PFSK-1 (cell line): ENCODE measurements at regions not wholly inside any gene's neighbourhood (a gene's known extent, or its start where the extent isn't known, plus 50 kb on each side); places are given as distances from the start of the nearest gene placed in this dataset.

Experiments
- FOXP2 ChIP-seq: optimal IDR thresholded peaks from 2 replicates; pipeline ENCODE3; 2011; ENCODE audit warnings: borderline replicate concordance, control low read depth, inconsistent platforms; ENCODE audit not compliant: insufficient read depth; ENCODE audit errors: extremely low read length, extremely low read depth
- POLR2AphosphoS5 ChIP-seq: IDR thresholded peaks from 2 replicates; pipeline ENCODE4 v1.6.1; 2012; ENCODE audit warnings: low read depth, mild to moderate bottlenecking, control low read depth, low read length, moderate library complexity
- SIN3A ChIP-seq: IDR thresholded peaks from 2 replicates; pipeline ENCODE4 v1.6.1; 2012; ENCODE audit warnings: mild to moderate bottlenecking, low read length, moderate library complexity, borderline replicate concordance; ENCODE audit not compliant: insufficient read depth
- TAF1 ChIP-seq: IDR thresholded peaks from 2 replicates; pipeline ENCODE4 v1.6.1; 2012; ENCODE audit warnings: low read length, control low read depth, borderline replicate concordance; ENCODE audit not compliant: insufficient read depth
- TF ChIP-seq, protein P1 (sequence below), 2 experiments: IDR thresholded peaks; 2 replicates each; pipeline versions ENCODE4 v1.6.1 to v1.8.0; 2011 to 2012; ENCODE audit warnings: low read depth in 2 of 2, low read length in 2 of 2, control low read depth in 1 of 2, inconsistent platforms in 1 of 2, mild to moderate bottlenecking in 1 of 2, moderate library complexity in 1 of 2; ENCODE audit not compliant: insufficient read depth in 1 of 2

DNA sequence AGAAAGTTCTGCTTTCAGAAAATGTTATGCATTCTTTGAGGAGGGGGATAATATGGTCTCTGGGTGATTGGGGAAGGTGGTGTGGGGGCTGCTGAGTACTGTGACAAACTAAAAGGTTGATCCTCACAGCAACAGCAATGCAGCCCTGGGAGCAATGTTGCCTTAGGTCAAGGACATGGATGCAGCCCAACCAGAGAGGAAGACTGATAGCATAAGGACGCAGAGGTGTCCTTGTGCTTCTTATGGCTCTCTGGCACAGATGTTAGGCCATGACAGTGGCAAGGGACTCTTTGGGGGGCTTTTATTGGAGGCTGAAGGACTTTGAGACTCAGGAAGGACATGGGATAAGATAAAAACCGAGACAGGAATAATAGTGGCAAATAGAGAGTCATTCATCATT is 186.2 kb upstream of the PHACTR1 start:
- TF ChIP-seq FOXP2 (no peak), SIN3A (no peak), TAF1 (no peak), POLR2AphosphoS5 (no peak)
- TF ChIP-seq, protein P1, sequence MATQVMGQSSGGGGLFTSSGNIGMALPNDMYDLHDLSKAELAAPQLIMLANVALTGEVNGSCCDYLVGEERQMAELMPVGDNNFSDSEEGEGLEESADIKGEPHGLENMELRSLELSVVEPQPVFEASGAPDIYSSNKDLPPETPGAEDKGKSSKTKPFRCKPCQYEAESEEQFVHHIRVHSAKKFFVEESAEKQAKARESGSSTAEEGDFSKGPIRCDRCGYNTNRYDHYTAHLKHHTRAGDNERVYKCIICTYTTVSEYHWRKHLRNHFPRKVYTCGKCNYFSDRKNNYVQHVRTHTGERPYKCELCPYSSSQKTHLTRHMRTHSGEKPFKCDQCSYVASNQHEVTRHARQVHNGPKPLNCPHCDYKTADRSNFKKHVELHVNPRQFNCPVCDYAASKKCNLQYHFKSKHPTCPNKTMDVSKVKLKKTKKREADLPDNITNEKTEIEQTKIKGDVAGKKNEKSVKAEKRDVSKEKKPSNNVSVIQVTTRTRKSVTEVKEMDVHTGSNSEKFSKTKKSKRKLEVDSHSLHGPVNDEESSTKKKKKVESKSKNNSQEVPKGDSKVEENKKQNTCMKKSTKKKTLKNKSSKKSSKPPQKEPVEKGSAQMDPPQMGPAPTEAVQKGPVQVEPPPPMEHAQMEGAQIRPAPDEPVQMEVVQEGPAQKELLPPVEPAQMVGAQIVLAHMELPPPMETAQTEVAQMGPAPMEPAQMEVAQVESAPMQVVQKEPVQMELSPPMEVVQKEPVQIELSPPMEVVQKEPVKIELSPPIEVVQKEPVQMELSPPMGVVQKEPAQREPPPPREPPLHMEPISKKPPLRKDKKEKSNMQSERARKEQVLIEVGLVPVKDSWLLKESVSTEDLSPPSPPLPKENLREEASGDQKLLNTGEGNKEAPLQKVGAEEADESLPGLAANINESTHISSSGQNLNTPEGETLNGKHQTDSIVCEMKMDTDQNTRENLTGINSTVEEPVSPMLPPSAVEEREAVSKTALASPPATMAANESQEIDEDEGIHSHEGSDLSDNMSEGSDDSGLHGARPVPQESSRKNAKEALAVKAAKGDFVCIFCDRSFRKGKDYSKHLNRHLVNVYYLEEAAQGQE (IDR thresholded peaks at IDR 0.05; ENCODE audit: insufficient read depth in 1 of 2, low read depth in 2 of 2, low read length in 2 of 2) = no peak

DNA sequence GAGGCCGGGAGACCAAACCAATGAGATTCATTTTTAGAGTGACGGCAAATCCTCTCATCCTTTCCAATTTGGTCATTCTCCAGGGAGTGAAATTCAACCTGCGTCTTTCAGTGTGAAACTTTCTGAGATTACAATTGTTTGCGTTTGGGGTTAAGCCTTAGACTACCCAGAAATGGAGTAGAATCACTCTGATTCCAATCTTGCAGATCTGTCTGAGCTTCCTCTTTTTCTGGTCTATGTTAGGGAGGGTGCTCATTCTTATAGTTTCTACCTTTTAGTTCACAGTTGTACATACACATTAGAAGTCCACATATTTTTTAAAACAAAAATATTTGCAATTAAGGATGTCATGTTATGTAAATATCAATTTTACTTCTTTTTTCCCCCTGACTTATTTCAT is 183.0 kb upstream of the PHACTR1 start:
- TF ChIP-seq, protein P1 (IDR thresholded peaks at IDR 0.05; ENCODE audit: insufficient read depth in 1 of 2, low read depth in 2 of 2, low read length in 2 of 2) = no peak
- no peak for TF ChIP-seq TAF1
- TF ChIP-seq SIN3A = no peak
- TF ChIP-seq FOXP2 = no peak
- TF ChIP-seq POLR2AphosphoS5 = no peak

- TF ChIP-seq, protein P1 (IDR thresholded peaks at IDR 0.05; ENCODE audit: insufficient read depth in 1 of 2, low read depth in 2 of 2, low read length in 2 of 2) = no peak
- no peak for TF ChIP-seq POLR2AphosphoS5
- no peak for TF ChIP-seq FOXP2
- no peak for TF ChIP-seq SIN3A
- no peak for TF ChIP-seq TAF1
Observed at GRCh38 chr6:12534069-12534853, 182.3 kb upstream of the PHACTR1 start.

GRCh38 chr6:12535586-12536314 is 180.8 kb upstream of the PHACTR1 start:
- TF ChIP-seq, protein P1 (IDR thresholded peaks at IDR 0.05; ENCODE audit: insufficient read depth in 1 of 2, low read depth in 2 of 2, low read length in 2 of 2) = no peak
- no peak for TF ChIP-seq POLR2AphosphoS5
